ENCODE measurements at regions not wholly inside any gene's neighbourhood (a gene's known extent, or its start where the extent isn't known, plus 50 kb on each side); places are given as distances from the start of the nearest gene placed in this dataset.

DNA sequence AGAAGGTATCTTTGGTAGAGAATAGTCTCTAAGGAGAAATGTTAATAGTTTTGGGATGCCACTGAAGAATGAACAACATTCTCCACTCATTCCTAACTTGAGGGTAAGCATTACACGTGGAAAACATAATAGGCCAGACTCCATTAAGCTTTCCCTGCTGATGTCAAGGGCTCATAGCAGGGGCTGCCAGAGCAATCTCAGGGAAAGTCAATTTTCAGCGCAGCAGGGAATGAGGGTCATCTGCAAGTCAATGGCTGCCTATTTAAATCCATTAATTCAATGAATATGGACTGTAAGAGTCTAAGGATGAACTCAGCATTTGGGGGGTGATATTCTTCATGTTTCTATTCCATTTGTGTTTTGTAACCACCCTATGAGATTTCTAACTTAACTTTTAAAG lies 144.2 kb upstream of the ARL4C start:
- DNase-seq (ENCODE audit: insufficient read length, low spot score) = no peak
- TF ChIP-seq, protein P1, sequence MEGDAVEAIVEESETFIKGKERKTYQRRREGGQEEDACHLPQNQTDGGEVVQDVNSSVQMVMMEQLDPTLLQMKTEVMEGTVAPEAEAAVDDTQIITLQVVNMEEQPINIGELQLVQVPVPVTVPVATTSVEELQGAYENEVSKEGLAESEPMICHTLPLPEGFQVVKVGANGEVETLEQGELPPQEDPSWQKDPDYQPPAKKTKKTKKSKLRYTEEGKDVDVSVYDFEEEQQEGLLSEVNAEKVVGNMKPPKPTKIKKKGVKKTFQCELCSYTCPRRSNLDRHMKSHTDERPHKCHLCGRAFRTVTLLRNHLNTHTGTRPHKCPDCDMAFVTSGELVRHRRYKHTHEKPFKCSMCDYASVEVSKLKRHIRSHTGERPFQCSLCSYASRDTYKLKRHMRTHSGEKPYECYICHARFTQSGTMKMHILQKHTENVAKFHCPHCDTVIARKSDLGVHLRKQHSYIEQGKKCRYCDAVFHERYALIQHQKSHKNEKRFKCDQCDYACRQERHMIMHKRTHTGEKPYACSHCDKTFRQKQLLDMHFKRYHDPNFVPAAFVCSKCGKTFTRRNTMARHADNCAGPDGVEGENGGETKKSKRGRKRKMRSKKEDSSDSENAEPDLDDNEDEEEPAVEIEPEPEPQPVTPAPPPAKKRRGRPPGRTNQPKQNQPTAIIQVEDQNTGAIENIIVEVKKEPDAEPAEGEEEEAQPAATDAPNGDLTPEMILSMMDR (IDR thresholded peaks at IDR 0.05; ENCODE audit: insufficient read depth, missing control alignments) = no peak
- no peak for FAIRE-seq

DNA sequence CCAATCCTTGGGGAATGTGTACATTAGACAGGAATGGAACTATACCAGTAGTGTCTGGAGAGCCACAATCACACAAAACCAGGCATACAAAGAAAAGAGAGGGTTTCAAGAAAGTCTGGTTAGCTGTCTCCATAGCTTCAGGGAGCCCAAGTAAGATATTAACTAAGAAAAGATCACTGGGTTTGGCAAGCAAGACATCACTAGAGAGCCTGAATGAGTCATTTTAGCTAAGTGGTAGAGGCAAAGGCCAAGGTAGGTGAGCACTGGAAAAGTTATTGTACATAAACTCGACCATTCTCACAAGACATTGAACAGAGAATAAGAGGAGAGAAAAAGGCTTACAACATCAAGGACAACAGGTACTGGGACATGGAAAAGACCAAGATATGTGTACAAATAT lies 143.8 kb upstream of the ARL4C start:
- TF ChIP-seq, protein P1 (IDR thresholded peaks at IDR 0.05; ENCODE audit: insufficient read depth, missing control alignments) = no peak
- no peak for DNase-seq (ENCODE audit: insufficient read length, low spot score)
- no peak for FAIRE-seq

DNA sequence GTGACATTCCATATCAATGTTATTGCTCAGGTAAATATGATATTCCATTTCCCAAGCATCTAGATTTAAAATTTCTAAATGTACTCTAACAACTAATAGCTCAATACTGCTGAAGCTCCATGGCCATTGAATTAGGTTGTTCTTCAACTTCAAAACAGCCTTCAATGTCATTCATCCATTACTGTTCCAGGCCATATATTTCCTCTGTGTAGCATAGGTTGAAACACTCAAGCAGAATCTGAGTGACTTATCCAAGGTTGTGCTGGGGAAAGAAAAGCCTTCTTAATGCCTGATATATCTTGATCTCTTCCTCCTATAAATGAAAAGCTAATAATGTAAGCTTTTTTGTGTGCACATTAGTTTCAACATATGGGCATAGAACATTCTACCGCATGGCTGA lies 142.1 kb upstream of the ARL4C start:
- no peak for DNase-seq (ENCODE audit: insufficient read length, low spot score)
- TF ChIP-seq, protein P1 (IDR thresholded peaks at IDR 0.05; ENCODE audit: insufficient read depth, missing control alignments) = no peak

DNA sequence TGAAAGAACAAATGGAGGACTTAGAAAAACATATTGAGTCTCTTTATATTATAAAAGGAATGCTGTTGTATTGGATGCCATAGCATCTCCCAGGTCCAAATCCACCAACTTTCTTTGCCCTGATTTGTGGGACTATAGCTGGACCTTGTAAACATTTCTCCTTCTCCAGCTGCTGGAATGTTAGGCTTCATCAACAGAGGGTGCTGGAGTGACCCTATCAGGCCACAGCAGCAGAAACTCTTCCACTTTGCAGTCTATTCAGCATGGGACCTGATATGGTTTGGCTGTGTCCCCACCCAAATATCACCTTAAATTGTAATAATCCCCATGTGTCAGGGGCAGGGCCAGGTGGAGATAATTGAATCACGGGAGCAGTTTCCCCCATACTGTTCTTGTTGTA lies 138.4 kb upstream of the ARL4C start:
- DNase-seq (ENCODE audit: insufficient read length, low spot score) (no peak), FAIRE-seq (no peak)
- TF ChIP-seq, protein P1 (IDR thresholded peaks at IDR 0.05; ENCODE audit: insufficient read depth, missing control alignments) = no peak

More for the DNA sequence above, 142.1 kb upstream of the ARL4C start:
- no peak for FAIRE-seq

DNA sequence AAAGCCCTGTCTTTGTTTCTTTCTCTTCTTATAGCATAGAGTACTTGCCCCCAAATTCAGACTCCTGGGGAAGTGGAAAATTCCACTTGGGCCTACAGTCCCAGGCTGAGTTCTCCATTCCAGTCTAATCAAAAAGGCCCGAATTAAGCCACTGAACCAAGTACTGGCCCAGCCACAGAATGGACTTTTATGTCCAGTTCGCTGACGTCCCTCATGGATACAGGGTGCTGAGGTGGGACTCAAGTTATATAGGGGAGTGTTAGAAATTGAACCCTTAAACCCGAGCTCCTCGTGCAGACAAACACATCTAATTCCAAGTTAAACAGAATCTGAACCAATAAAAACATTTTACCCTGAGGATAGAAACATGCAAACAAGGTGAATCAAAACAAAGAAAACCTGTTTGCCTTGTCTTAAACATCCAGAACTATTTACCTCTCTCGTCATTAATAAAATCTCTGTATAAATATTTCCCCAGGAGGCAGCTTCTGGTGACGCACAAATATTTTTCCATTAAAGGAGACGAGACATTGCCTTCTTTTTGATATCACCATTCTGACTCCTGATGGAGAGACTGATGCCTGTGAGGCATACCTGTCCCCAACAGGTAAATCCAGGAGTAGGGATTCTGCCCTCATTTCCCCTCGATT lies 136.8 kb upstream of the ARL4C start:
- no peak for FAIRE-seq
- no peak for DNase-seq (ENCODE audit: insufficient read length, low spot score)
- TF ChIP-seq, protein P1 (IDR thresholded peaks at IDR 0.05; ENCODE audit: insufficient read depth, missing control alignments) = no peak

DNA sequence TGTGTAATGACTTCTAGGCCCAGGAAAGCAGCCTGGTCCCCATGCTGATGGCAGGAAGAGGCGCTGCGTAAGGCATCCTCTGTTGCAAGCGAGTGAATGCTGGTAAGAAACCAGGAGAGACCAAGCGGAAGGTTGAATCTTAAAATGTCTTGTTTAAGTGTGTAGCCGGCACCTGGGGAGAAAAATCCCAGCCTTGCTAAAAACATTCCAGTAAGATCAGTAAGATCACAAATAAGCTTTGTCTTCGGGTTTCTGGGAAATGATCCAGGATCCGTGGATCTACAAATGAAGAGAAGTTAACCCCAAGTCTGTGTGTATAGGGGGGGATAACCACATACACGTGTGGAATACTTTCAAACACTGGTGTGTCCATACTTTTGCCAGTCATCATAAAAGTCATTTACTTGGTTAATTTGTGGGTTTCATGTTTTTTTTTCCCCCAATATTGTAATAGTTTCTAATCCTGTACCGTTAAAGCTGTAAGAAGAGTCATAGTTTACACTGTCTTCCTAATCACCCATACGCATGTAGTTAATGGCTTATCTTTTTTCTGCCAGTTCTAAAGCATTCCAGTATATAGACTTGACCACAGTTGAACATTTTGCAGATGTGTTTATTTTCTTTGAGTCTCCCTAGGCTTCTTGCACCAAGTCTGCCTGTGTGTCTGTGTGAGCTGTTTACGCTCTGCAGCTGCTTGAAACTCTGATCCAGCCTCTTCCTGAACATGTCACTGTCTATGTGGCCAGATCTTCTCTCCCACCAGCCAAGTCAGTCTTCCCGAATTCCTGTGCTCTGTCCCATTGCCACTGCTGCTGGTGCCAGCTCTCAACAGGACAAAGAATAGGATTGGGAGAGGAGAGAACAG lies 135.9 kb upstream of the ARL4C start:
- TF ChIP-seq, protein P1 (IDR thresholded peaks at IDR 0.05; ENCODE audit: insufficient read depth, missing control alignments) = no peak
- DNase-seq (ENCODE audit: insufficient read length, low spot score) = no peak
- FAIRE-seq = no peak
